SK-N-MC (cell line): ENCODE measurements at regions not wholly inside any gene's neighbourhood (a gene's known extent, or its start where the extent isn't known, plus 50 kb on each side); places are given as distances from the start of the nearest gene placed in this dataset.

Source experiments
- DNase-seq: peaks from one replicate; pipeline ENCODE4 v3.0.0-alpha.2; 2011; ENCODE audit warnings: low read depth, low spot score
- H3K27ac ChIP-seq: fragments of 200-600 bp; sonication (generic); 2 replicates; pipeline ENCODE4 v1.5.1; 2016; ENCODE audit warnings: mixed run types
- H3K36me3 ChIP-seq: fragments of 200-600 bp; sonication (generic); 2 replicates; pipeline ENCODE4 v1.6.1; 2017; ENCODE audit warnings: antibody characterized with exemption, low read length, mixed read lengths; ENCODE audit not compliant: insufficient read depth
- H3K4me3 ChIP-seq: fragments of 200-600 bp; sonication (generic); 2 replicates; pipeline ENCODE4 v1.5.1; 2016
- H3K9ac ChIP-seq: fragments of 200-600 bp; sonication (generic); 2 replicates; pipeline ENCODE4 v1.8.0; 2017; ENCODE audit warnings: mixed run types, mixed read lengths; ENCODE audit not compliant: insufficient read length
- H3K9me3 ChIP-seq: fragments of 200-600 bp; sonication (generic); 2 replicates; pipeline ENCODE4 v1.6.1; 2017; ENCODE audit warnings: low read depth, mild to moderate bottlenecking, antibody characterized with exemption, low read length, moderate library complexity, mixed read lengths
- EZH2 ChIP-seq: fragments of 200-600 bp; sonication (generic); IDR thresholded peaks from one replicate; pipeline ENCODE4 v1.6.1; 2017; ENCODE audit warnings: antibody characterized with exemption
- FOXP2 ChIP-seq: optimal IDR thresholded peaks from 2 replicates; pipeline ENCODE3; 2011; ENCODE audit warnings: mild to moderate bottlenecking, moderate library complexity; ENCODE audit not compliant: insufficient read depth; ENCODE audit errors: extremely low read length, control extremely low read depth
- POLR2AphosphoS5 ChIP-seq: IDR thresholded peaks from 2 replicates; pipeline ENCODE4 v1.6.1; 2012; ENCODE audit warnings: mild to moderate bottlenecking, low read depth, low read length, borderline replicate concordance

GRCh38 chr2:51662187-51662586 lies 630.3 kb upstream of the NRXN1 start:
- Histone ChIP-seq H3K9ac (no peak overlapping the region), H3K4me3 (no peak overlapping the region), H3K27ac (no peak overlapping the region), H3K9me3 (no peaks in the 10 kb centered on the region), H3K36me3 (no peaks in the 10 kb centered on the region)
- TF ChIP-seq EZH2 (no peak), FOXP2 (no peak), POLR2AphosphoS5 (no peak)
- DNase-seq, result no peak

DNA sequence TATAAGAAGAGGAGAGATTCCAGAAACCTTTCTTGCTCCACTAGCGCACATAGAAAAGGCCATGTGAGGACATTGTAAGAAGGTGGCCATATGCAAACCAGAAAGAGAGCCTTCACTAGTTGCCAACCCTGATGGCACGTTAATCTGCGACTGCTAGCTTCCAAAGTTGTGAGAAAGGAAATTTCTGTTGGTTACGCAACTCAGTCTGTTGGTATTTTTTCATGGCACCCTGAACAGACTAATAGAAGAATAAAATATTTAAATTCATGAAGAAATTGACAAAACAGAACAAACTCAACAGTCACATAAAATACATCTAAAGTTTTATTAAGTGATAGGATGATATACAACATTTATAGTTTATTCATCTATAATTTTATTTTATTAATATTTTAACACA lies 625.9 kb upstream of the NRXN1 start:
- Histone ChIP-seq H3K4me3 (no peak overlapping the region), H3K9ac (no peak overlapping the region), H3K36me3 (no peaks in the 10 kb centered on the region), H3K27ac (no peak overlapping the region), H3K9me3 (no peaks in the 10 kb centered on the region)
- DNase-seq, result no peak
- no peak for TF ChIP-seq EZH2
- TF ChIP-seq POLR2AphosphoS5, result no peak
- no peak for TF ChIP-seq FOXP2

GRCh38 chr2:51650769-51651168 lies 618.8 kb upstream of the NRXN1 start:
- no peak for DNase-seq
- H3K4me3 ChIP-seq, result no peak overlapping the region

DNA sequence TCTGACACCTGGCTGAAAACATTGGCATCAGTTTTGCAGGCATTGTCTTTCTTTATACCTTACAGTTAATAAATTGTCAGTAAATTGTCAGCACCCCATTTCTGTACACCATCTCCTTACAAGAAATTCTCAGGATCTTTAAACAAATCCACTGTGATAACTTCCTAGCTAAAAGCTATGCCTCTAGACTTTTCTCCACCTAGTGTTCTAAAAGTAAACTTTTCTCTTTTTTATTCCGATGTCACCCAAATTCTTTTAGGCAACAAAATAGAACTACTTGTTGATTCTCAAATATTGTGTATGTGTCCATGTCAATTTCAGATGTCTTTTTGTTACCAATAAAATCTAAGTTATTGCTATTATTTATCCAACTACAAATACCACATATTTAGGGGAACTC lies 617.4 kb upstream of the NRXN1 start:
- no peaks in the 10 kb centered on the region for H3K9me3 ChIP-seq
- DNase-seq, result no peak
- H3K27ac ChIP-seq, result no peak overlapping the region
- no peaks in the 10 kb centered on the region for H3K36me3 ChIP-seq
- TF ChIP-seq FOXP2, result no peak
- TF ChIP-seq POLR2AphosphoS5, result no peak
- TF ChIP-seq EZH2, result no peak
- H3K9ac ChIP-seq, result no peak overlapping the region
- H3K4me3 ChIP-seq, result no peak overlapping the region

More at GRCh38 chr2:51650769-51651168, 618.8 kb upstream of the NRXN1 start:
- Histone ChIP-seq H3K36me3 (no peaks in the 10 kb centered on the region), H3K27ac (no peak overlapping the region), H3K9me3 (no peaks in the 10 kb centered on the region), H3K9ac (no peak overlapping the region)
- TF ChIP-seq POLR2AphosphoS5, result no peak
- no peak for TF ChIP-seq EZH2
- TF ChIP-seq FOXP2, result no peak

DNA sequence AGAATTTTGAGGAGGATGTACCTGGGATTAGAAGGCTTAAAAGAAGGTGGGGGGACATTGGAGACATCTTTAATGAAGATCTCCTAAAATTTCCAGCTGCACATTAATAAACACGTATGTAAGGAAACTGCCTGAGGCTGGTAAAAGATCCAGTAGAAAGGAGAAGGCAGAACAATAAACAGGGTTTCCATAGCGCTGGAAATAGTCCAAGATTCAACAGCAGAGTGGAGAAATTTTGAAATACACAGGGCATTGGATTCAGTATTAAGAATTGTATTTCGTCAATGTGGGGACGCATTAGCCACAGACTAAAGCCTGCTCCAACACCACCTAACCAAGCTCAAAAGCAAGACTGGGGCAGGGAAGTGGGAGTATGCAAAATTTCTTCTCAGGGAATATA lies 606.9 kb upstream of the NRXN1 start:
- no peak for TF ChIP-seq FOXP2
- no peak for TF ChIP-seq EZH2
- TF ChIP-seq POLR2AphosphoS5, result no peak
- no peaks in the 10 kb centered on the region for H3K9me3 ChIP-seq
- DNase-seq, result no peak
- no peak overlapping the region for H3K27ac ChIP-seq
- H3K9ac ChIP-seq, result no peak overlapping the region
- H3K4me3 ChIP-seq, result no peak overlapping the region
- H3K36me3 ChIP-seq, result no peaks in the 10 kb centered on the region

DNA sequence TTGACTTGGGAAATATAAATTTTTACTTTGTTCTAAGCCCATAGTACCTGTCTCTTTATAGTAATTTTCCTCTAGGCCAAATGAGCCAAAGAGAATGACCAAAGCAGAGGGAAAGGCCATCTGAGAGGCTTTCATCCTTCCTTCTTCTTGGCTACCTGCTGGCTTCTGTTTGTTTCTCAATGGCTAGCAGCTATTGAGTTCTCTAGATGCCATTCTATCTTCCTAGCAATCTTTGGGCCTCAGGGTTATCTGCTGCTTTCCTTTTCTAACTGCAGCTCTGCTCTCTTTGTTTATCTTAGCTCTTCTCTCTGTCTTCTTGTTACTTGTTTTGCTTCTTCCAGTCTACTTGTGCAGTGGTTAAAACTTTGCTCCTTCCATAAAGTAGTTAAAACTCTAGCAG lies 601.1 kb upstream of the NRXN1 start:
- no peak for DNase-seq
- no peak overlapping the region for H3K27ac ChIP-seq
- H3K9me3 ChIP-seq, result no peaks in the 10 kb centered on the region
- no peak for TF ChIP-seq EZH2
- TF ChIP-seq POLR2AphosphoS5, result no peak
- TF ChIP-seq FOXP2, result no peak
- H3K36me3 ChIP-seq, result no peaks in the 10 kb centered on the region
- H3K4me3 ChIP-seq, result no peak overlapping the region
- H3K9ac ChIP-seq, result no peak overlapping the region

DNA sequence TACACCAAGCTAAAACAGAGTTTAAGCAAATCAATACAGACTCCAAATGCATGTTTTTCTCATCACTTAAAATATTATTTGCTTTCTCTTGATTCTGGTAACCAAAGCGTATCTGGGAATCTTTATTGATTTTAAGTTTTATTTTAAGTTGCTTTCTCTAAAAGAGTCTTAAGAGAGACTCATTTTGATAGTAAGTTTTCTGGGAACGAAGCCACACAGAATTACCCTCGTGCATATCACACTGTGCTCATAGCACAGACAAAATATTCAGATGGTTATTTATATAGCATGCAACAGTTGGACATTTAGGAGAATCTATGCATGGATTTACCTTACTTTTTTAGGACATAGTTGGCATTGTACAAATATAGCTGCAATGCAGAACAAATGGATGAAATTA lies 597.5 kb upstream of the NRXN1 start:
- H3K4me3 ChIP-seq, result no peak overlapping the region
- no peaks in the 10 kb centered on the region for H3K36me3 ChIP-seq
- TF ChIP-seq POLR2AphosphoS5 (no peak), EZH2 (no peak), FOXP2 (no peak)
- no peak for DNase-seq
- no peak overlapping the region for H3K9ac ChIP-seq
- no peaks in the 10 kb centered on the region for H3K9me3 ChIP-seq
- no peak overlapping the region for H3K27ac ChIP-seq

DNA sequence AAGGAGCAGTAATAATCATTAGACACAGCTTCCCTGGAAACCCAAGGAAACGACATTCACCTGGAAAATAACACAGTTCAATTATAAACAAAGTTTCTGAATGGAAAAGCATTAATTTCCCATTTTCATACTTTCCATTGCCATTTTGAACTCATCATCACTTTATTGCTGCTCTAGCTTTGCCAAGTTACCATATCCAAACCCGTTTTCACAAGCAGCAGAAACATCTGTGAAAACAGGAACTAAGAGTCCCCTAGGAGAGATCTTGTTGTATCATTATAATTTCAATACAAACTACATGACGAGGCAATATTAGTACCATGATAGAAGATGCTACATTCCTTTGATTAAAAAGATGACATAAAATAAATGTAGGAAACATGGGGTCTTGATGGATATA lies 597.0 kb upstream of the NRXN1 start:
- Histone ChIP-seq H3K36me3 (no peaks in the 10 kb centered on the region), H3K9me3 (no peaks in the 10 kb centered on the region), H3K27ac (no peak overlapping the region), H3K4me3 (no peak overlapping the region), H3K9ac (no peak overlapping the region)
- DNase-seq, result no peak
- TF ChIP-seq POLR2AphosphoS5, result no peak
- no peak for TF ChIP-seq FOXP2
- TF ChIP-seq EZH2, result no peak

DNA sequence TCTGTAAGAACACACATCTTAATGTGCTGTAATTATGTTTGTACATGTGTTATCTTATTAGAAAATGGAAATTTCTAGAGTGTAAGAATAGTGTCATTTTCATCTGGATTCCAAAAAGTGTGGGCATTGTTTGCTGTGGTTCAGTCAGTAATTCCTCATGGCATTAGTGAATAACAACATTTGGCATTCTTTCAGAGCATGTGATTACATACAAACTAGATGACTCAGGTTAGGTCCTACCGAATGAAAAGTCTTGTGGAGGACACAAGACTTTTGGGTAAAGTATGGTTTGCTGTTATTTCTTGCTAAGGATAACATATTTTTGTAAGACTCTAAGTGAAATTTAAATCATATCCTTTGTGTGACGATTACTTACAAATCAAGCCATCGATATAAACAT lies 593.1 kb upstream of the NRXN1 start:
- no peak overlapping the region for H3K4me3 ChIP-seq
- H3K9me3 ChIP-seq, result no peaks in the 10 kb centered on the region
- no peak overlapping the region for H3K27ac ChIP-seq
- H3K36me3 ChIP-seq, result no peaks in the 10 kb centered on the region
- DNase-seq, result no peak
- H3K9ac ChIP-seq, result no peak overlapping the region
- TF ChIP-seq FOXP2 (no peak), POLR2AphosphoS5 (no peak)

GRCh38 chr2:51620796-51621195 lies 588.9 kb upstream of the NRXN1 start:
- Histone ChIP-seq H3K9ac (no peak overlapping the region), H3K9me3 (no peaks in the 10 kb centered on the region), H3K36me3 (no peaks in the 10 kb centered on the region), H3K4me3 (no peak overlapping the region), H3K27ac (no peak overlapping the region)
- no peak for TF ChIP-seq EZH2
- no peak for TF ChIP-seq FOXP2
- no peak for TF ChIP-seq POLR2AphosphoS5
- DNase-seq, result no peak
